ENCODE measurements at regions not wholly inside any gene's neighbourhood (a gene's known extent, or its start where the extent isn't known, plus 50 kb on each side); places are given as distances from the start of the nearest gene placed in this dataset.

GRCh38 chr13:34108410-34108809, 290.5 kb downstream of the RFC3 start:
- H4K20me1 ChIP-seq (ENCODE audit: insufficient read depth), result no peaks in the 10 kb centered on the region
- H3K9me3 ChIP-seq (ENCODE audit: control insufficient read depth in 1 of 2, insufficient read depth in 1 of 2, low read depth in 1 of 2, low read length in 2 of 2), result no peaks in the 10 kb centered on the region
- H3K4me2 ChIP-seq (ENCODE audit: low read length), result no peak overlapping the region
- no peaks in the 10 kb centered on the region for H3K9me2 ChIP-seq (ENCODE audit: insufficient read depth)
- no peak overlapping the region for H2AFZ ChIP-seq (ENCODE audit: low read depth, low read length, poor library complexity, severe bottlenecking)
- no peak overlapping the region for H3K9ac ChIP-seq (ENCODE audit: low read length)
- no TSS peak for BruUV-seq (replicated peaks)
- DNase-seq (ENCODE audit: low read depth, low spot score), result no peak
- H3K79me2 ChIP-seq (ENCODE audit: insufficient read depth, low read length), result no peaks in the 10 kb centered on the region
- ATAC-seq, result no peak
- intact Hi-C loops (cut with micrococcal nuclease), result no loop called here
- H3K4me1 ChIP-seq (ENCODE audit: control insufficient read depth in 1 of 2, insufficient read depth in 2 of 2, low read length in 2 of 2), result no peaks in the 10 kb centered on the region
- H3K36me3 ChIP-seq (ENCODE audit: control insufficient read depth in 1 of 2, insufficient read depth in 2 of 2, low read length in 2 of 2), result no peaks in the 10 kb centered on the region
- ChIA-PET CTCF (no interaction called here), POLR2A (no interaction called here), RAD21 (ENCODE audit: low non-redundant PET in 1 of 2, low total read pairs in 2 of 2, uncharacterized antibody in 2 of 2, unreplicated experiment in 2 of 2) (no interaction called here)
- TF ChIP-seq ZFX (IDR thresholded peaks at IDR 0.05) (no peak), ZBTB33 (IDR thresholded peaks at IDR 0.05; ENCODE audit: extremely low read depth, insufficient replicate concordance, low read length) (no peak), CBX3 (IDR thresholded peaks at IDR 0.05; ENCODE audit: low read depth) (no peak)
- H3K4me3 ChIP-seq (replicated peaks in 1 of 2; ENCODE audit: low read depth in 1 of 2, low read length in 2 of 2), result no peak overlapping the region
- H3K27me3 ChIP-seq (ENCODE audit: insufficient read depth, low read length), result no peaks in the 10 kb centered on the region
- no peak overlapping the region for H3K27ac ChIP-seq (ENCODE audit: low read depth, low read length)

GRCh38 chr13:34114581-34114980, 296.6 kb downstream of the RFC3 start:
- RAD21 ChIA-PET (ENCODE audit: low non-redundant PET in 1 of 2, low total read pairs in 2 of 2, uncharacterized antibody in 2 of 2, unreplicated experiment in 2 of 2), result no interaction called here
- no peaks in the 10 kb centered on the region for H4K20me1 ChIP-seq (ENCODE audit: insufficient read depth)
- no peaks in the 10 kb centered on the region for H3K79me2 ChIP-seq (ENCODE audit: insufficient read depth, low read length)
- BruUV-seq (replicated peaks), result no TSS peak
- H3K9me3 ChIP-seq (ENCODE audit: control insufficient read depth in 1 of 2, insufficient read depth in 1 of 2, low read depth in 1 of 2, low read length in 2 of 2), result no peaks in the 10 kb centered on the region
- no peaks in the 10 kb centered on the region for H3K27me3 ChIP-seq (ENCODE audit: insufficient read depth, low read length)
- CTCF ChIA-PET, result no interaction called here
- H3K27ac ChIP-seq (ENCODE audit: low read depth, low read length), result no peak overlapping the region
- no peaks in the 10 kb centered on the region for H3K9me2 ChIP-seq (ENCODE audit: insufficient read depth)
- no peak overlapping the region for H3K9ac ChIP-seq (ENCODE audit: low read length)
- POLR2A ChIA-PET, result no interaction called here
- no peak for ATAC-seq
- intact Hi-C loops (cut with micrococcal nuclease), result no loop called here
- DNase-seq (ENCODE audit: low read depth, low spot score), result no peak
- no peak overlapping the region for H3K4me3 ChIP-seq (replicated peaks in 1 of 2; ENCODE audit: low read depth in 1 of 2, low read length in 2 of 2)
- no peaks in the 10 kb centered on the region for H3K36me3 ChIP-seq (ENCODE audit: control insufficient read depth in 1 of 2, insufficient read depth in 2 of 2, low read length in 2 of 2)
- no peak overlapping the region for H2AFZ ChIP-seq (ENCODE audit: low read depth, low read length, poor library complexity, severe bottlenecking)
- no peak overlapping the region for H3K4me2 ChIP-seq (ENCODE audit: low read length)
- no peaks in the 10 kb centered on the region for H3K4me1 ChIP-seq (ENCODE audit: control insufficient read depth in 1 of 2, insufficient read depth in 2 of 2, low read length in 2 of 2)
- no peak for TF ChIP-seq TCF7L2 (IDR thresholded peaks at IDR 0.05; ENCODE audit: borderline replicate concordance, extremely low read depth, insufficient read depth, insufficient read length)
- no peak for TF ChIP-seq MAX (IDR thresholded peaks at IDR 0.05)
- no peak for TF ChIP-seq REST (IDR thresholded peaks at IDR 0.05; ENCODE audit: low read depth)
- no peak for TF ChIP-seq RAD21 (IDR thresholded peaks at IDR 0.05; ENCODE audit: low read depth)
- no peak for TF ChIP-seq EGR1 (IDR thresholded peaks at IDR 0.05; ENCODE audit: low read depth)
- no peak for TF ChIP-seq POLR2A (IDR thresholded peaks at IDR 0.05; ENCODE audit: borderline replicate concordance, extremely low read depth, insufficient read depth, insufficient read length)
- no peak for TF ChIP-seq YY1 (IDR thresholded peaks at IDR 0.05; ENCODE audit: extremely low read depth, insufficient replicate concordance, low read depth, low read length)
- TF ChIP-seq EZH2 (IDR thresholded peaks at IDR 0.05), result no peak
- TF ChIP-seq ZBTB33 (IDR thresholded peaks at IDR 0.05; ENCODE audit: extremely low read depth, insufficient replicate concordance, low read length), result no peak
- TF ChIP-seq SRF (IDR thresholded peaks at IDR 0.05; ENCODE audit: low read depth), result no peak
- TF ChIP-seq CEBPB (IDR thresholded peaks at IDR 0.05; ENCODE audit: low read depth), result no peak
- no peak for TF ChIP-seq SP1 (IDR thresholded peaks at IDR 0.05; ENCODE audit: low read depth)
